NT2/D1 (cell line): ENCODE measurements at regions not wholly inside any gene's neighbourhood (a gene's known extent, or its start where the extent isn't known, plus 50 kb on each side); places are given as distances from the start of the nearest gene placed in this dataset.

Source experiments
- DNase-seq: peaks from one replicate; pipeline ENCODE4 v3.0.0-alpha.2; 2011; ENCODE audit warnings: low read depth, low spot score
- H3K27me3 ChIP-seq: 2 replicates; pipeline ENCODE4 v1.6.0; 2011; ENCODE audit warnings: mild to moderate bottlenecking; ENCODE audit not compliant: insufficient read length, insufficient read depth
- H3K36me3 ChIP-seq: 2 replicates; pipeline ENCODE4 v1.6.1; 2011; ENCODE audit warnings: mild to moderate bottlenecking, low read length, mixed read lengths; ENCODE audit not compliant: insufficient read depth, insufficient read length
- H3K4me1 ChIP-seq: 2 replicates; pipeline ENCODE4 v1.5.1; 2011; ENCODE audit not compliant: insufficient read depth, insufficient read length
- H3K4me3 ChIP-seq: 2 replicates; pipeline ENCODE4 v1.5.1; 2011; ENCODE audit warnings: low read depth; ENCODE audit not compliant: insufficient read length
- H3K9ac ChIP-seq: 2 replicates; pipeline ENCODE4 v1.6.0; 2011; ENCODE audit warnings: low read depth; ENCODE audit not compliant: insufficient read length
- H3K9me3 ChIP-seq: 2 replicates; pipeline ENCODE4 v1.5.1; 2011; ENCODE audit warnings: mild to moderate bottlenecking, low read length; ENCODE audit not compliant: insufficient read depth
- SUZ12 ChIP-seq: IDR thresholded peaks from 2 replicates; pipeline ENCODE4 v1.6.1; 2011; ENCODE audit not compliant: insufficient read length, insufficient read depth; ENCODE audit errors: extremely low read depth
- YY1 ChIP-seq: IDR thresholded peaks from 2 replicates; pipeline ENCODE4 v1.6.1; 2011; ENCODE audit not compliant: insufficient read length, insufficient read depth
- ZNF274 ChIP-seq: IDR thresholded peaks from 2 replicates; pipeline ENCODE4 v1.6.1; 2011; ENCODE audit warnings: mild to moderate bottlenecking, low read depth, low read length

GRCh38 chr12:105561546-105562198 lies 231.2 kb downstream of the C12orf75 start:
- H3K9me3 ChIP-seq = 0 out of 2 replicates have a peak, but pooled peaks cover 13% of the 10 kb centered on the region
- no peaks in the 10 kb centered on the region for H3K4me1 ChIP-seq
- H3K36me3 ChIP-seq = no peaks in the 10 kb centered on the region
- no peak for DNase-seq
- no peak overlapping the region for H3K4me3 ChIP-seq
- H3K9ac ChIP-seq = no peak overlapping the region
- H3K27me3 ChIP-seq = no peaks in the 10 kb centered on the region
- TF ChIP-seq SUZ12 = no peak
- TF ChIP-seq YY1 = no peak
- no peak for TF ChIP-seq ZNF274

- TF ChIP-seq YY1 (no peak), ZNF274 (no peak), SUZ12 (no peak)
- H3K27me3 ChIP-seq = no peaks in the 10 kb centered on the region
- no peaks in the 10 kb centered on the region for H3K4me1 ChIP-seq
- H3K36me3 ChIP-seq = no peaks in the 10 kb centered on the region
- H3K9ac ChIP-seq = no peak overlapping the region
- H3K9me3 ChIP-seq = 0 out of 2 replicates have a peak, but pooled peaks cover 13% of the 10 kb centered on the region
- no peak for DNase-seq
- peak overlapping the region; percentile 9 for H3K4me3 ChIP-seq
Measured at GRCh38 chr12:105562199-105562971, 231.9 kb downstream of the C12orf75 start.

DNA sequence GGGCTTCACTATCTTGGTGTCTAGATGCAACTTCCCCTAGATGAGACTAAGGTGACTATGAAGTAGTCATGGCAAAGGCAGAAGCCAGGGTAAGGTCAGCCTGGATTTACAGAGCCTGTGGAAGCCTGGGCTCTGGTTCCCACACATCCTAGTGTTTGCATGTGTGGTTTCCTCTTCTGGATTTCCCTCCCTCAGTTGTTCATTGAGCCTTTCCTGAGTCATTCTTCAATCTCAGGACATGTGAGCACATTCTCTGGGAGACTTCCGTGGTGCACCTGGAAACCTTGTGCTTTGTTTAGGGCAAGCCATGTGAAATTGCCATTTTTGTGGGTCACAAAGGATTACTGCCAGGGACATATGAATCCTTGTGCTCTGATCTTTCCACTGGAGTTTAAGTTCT lies 236.6 kb downstream of the C12orf75 start:
- DNase-seq = no peak
- Histone ChIP-seq H3K4me3 (no peak overlapping the region), H3K27me3 (no peaks in the 10 kb centered on the region), H3K36me3 (no peaks in the 10 kb centered on the region), H3K9me3 (no peaks in the 10 kb centered on the region), H3K9ac (no peak overlapping the region), H3K4me1 (no peaks in the 10 kb centered on the region)
- no peak for TF ChIP-seq SUZ12
- no peak for TF ChIP-seq ZNF274
- TF ChIP-seq YY1 = no peak

DNA sequence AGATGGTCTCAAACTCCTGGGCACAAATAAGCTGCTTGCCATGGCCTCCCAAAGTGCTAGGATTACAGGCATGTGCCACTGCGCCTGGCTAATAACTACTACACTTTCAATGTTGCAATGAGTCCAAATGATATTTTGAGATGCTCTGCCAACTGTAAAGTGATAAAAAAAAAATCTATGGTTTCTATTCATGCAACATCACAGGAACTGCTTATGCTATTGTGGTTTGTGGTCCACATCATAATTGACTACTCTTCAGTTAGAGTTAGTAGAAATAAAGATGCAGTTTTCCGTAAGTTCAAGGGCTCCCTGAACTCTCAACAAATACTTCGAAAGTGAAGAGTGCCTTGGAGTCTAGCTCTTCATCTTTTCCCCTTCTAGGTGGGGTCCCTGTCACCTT lies 239.4 kb downstream of the C12orf75 start:
- no peak overlapping the region for H3K4me3 ChIP-seq
- no peak for DNase-seq
- no peaks in the 10 kb centered on the region for H3K36me3 ChIP-seq
- no peaks in the 10 kb centered on the region for H3K27me3 ChIP-seq
- no peak overlapping the region for H3K9ac ChIP-seq
- no peaks in the 10 kb centered on the region for H3K9me3 ChIP-seq
- no peaks in the 10 kb centered on the region for H3K4me1 ChIP-seq
- no peak for TF ChIP-seq YY1
- no peak for TF ChIP-seq SUZ12
- TF ChIP-seq ZNF274 = no peak

DNA sequence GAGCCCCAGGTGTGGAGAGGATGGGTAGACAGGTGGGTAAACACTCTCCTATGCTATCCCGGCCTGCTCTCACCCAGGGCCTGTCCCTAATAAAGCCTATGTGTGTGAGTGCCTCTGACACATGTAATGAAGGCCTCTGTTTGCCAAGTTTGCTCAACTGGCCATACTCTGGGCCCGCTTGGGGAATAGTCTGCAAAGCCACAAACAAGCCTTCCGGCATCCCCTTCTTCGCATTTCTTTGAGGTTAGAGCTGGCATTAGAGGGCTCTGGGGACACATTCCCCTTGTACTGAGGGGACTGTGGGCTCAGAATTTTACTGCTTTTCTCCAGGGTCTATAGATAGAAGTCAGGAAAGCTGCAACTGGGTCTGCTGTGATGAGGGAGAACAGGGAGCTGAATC lies 240.5 kb downstream of the C12orf75 start:
- H3K27me3 ChIP-seq = no peaks in the 10 kb centered on the region
- H3K4me1 ChIP-seq = no peaks in the 10 kb centered on the region

GRCh38 chr12:105573574-105573973 lies 243.1 kb downstream of the C12orf75 start:
- TF ChIP-seq YY1 = no peak
- no peak for TF ChIP-seq ZNF274
- no peak for TF ChIP-seq SUZ12
- Histone ChIP-seq H3K4me3 (no peak overlapping the region), H3K36me3 (no peaks in the 10 kb centered on the region), H3K9me3 (no peaks in the 10 kb centered on the region), H3K9ac (no peak overlapping the region), H3K4me1 (no peaks in the 10 kb centered on the region), H3K27me3 (no peaks in the 10 kb centered on the region)
- no peak for DNase-seq

More for the DNA sequence above, 240.5 kb downstream of the C12orf75 start:
- TF ChIP-seq ZNF274 (no peak), YY1 (no peak), SUZ12 (no peak)
- Histone ChIP-seq H3K9ac (no peak overlapping the region), H3K4me3 (no peak overlapping the region), H3K36me3 (no peaks in the 10 kb centered on the region), H3K9me3 (no peaks in the 10 kb centered on the region)
- no peak for DNase-seq

DNA sequence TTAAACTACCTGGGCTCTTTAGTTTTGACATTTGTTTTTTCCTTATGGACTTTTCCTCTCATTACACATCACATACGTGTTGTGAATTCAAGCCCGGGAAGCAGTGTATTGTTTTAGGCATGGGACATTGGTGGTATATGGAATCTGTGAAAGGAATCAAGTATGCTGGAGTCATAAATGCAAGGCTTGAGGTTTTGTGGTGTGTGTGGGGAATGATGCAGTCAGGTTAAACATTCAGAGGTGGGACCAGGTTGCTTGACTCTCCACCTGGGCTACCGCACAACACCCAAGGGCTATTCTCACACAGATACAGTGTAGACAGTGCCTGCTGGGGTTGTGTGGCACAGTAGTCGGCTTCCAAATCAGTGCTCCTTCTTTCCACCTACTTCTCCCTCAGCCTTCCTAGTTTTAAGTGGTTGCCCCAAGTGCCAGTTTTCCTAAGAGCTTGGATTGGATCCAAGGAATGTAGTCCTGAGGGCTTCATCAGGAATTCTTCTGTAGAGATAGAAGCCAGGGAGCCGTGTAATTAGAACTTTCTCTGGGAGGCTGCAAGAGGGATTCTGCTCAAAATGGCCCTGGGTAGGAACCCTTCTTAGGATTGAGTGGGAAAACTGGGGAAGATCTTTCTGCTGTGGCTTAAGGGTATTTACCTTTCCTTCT lies 243.7 kb downstream of the C12orf75 start:
- Histone ChIP-seq H3K4me3 (no peak overlapping the region), H3K9me3 (no peaks in the 10 kb centered on the region), H3K36me3 (no peaks in the 10 kb centered on the region), H3K27me3 (no peaks in the 10 kb centered on the region), H3K4me1 (no peaks in the 10 kb centered on the region), H3K9ac (no peak overlapping the region)
- no peak for TF ChIP-seq SUZ12
- TF ChIP-seq ZNF274 = no peak
- TF ChIP-seq YY1 = no peak
- DNase-seq = no peak
